Lung (tissue), 11 donors: ENCODE measurements at regions not wholly inside any gene's neighbourhood (a gene's known extent, or its start where the extent isn't known, plus 50 kb on each side); places are given as distances from the start of the nearest gene placed in this dataset.

Source experiments
- ATAC-seq: fragments of 200-7000 bp; cut with Tn5 transposase; one replicate; pipeline ENCODE4 v1.9.1; 2020; ENCODE audit warnings: moderate number of reproducible peaks; ENCODE audit not compliant: insufficient read depth, low FRiP score
- DNase-seq, 3 donors: peaks; one replicate each; pipeline ENCODE4 v3.0.0-alpha.2; 2013 to 2017
- H3K27ac ChIP-seq, 2 donors: one replicate each; pipeline ENCODE4 v1.5.1; 2013; ENCODE audit warnings: mild to moderate bottlenecking in 2 of 2, moderate library complexity in 2 of 2, control low read depth in 1 of 2, inconsistent platforms in 1 of 2, low read depth in 1 of 2, low read length in 1 of 2
- H3K27me3 ChIP-seq, 3 donors: one replicate each; pipeline ENCODE4 v1.5.1; 2013; ENCODE audit warnings: low read length in 2 of 3; ENCODE audit not compliant: control insufficient read depth in 3 of 3, insufficient read depth in 3 of 3
- H3K36me3 ChIP-seq, 4 donors: one replicate each; pipeline ENCODE4 v1.5.1; 2013; ENCODE audit warnings: low read length in 4 of 4, mild to moderate bottlenecking in 1 of 4, moderate library complexity in 1 of 4; ENCODE audit not compliant: control insufficient read depth in 4 of 4, insufficient read depth in 4 of 4
- H3K4me1 ChIP-seq, 5 donors: one replicate each; pipeline ENCODE4 v1.5.1; 2013; ENCODE audit warnings: low read length in 5 of 5, mild to moderate bottlenecking in 2 of 5, moderate library complexity in 1 of 5; ENCODE audit not compliant: control insufficient read depth in 5 of 5, insufficient read depth in 5 of 5
- H3K4me3 ChIP-seq: one replicate; pipeline ENCODE4 v1.5.1; 2013; ENCODE audit warnings: mild to moderate bottlenecking, control low read depth, moderate library complexity
- H3K9ac ChIP-seq, 2 donors: one replicate each; pipeline ENCODE4 v1.5.1; 2013; ENCODE audit warnings: low read length in 2 of 2, control low read depth in 1 of 2; ENCODE audit not compliant: insufficient read depth in 1 of 2
- H3K9me3 ChIP-seq, 4 donors: one replicate each; pipeline ENCODE4 v1.5.1; 2013; ENCODE audit warnings: low read length in 3 of 4, mild to moderate bottlenecking in 1 of 4, moderate library complexity in 1 of 4; ENCODE audit not compliant: control insufficient read depth in 4 of 4, insufficient read depth in 3 of 4
- WGBS, 2 donors: extraction: QIAGEN DNeasy Blood & Tissue Kit; methylation state at CpG; one replicate each; pipeline ENCODE4 v1.1.7; 2013; 5-methylcytosine and 5-hydroxymethylcytosine counted together
- TF ChIP-seq, protein P1 (sequence below): IDR thresholded peaks from 2 replicates; pipeline ENCODE4 v1.5.1; 2012; ENCODE audit warnings: mild to moderate bottlenecking; ENCODE audit errors: control extremely low read depth, extremely low read depth
- donor health status: control.
- donor health status: control.
- donor health status: Bipolar disorder and iron deficiency.
- donor health status: healthy.
- donor health status: DM: yes; HTN: yes; CAD: no.

GRCh38 chr2:38174646-38175423, 98.9 kb upstream of the CYP1B1 start:
- H3K27me3 ChIP-seq = no peaks in the 10 kb centered on the region
- no peaks in the 10 kb centered on the region for H3K36me3 ChIP-seq
- DNase-seq (no peak), ATAC-seq (no peak)
- H3K4me1 ChIP-seq = peaks cover 0 to 9% (median 5%) of the 10 kb centered on the region in 5 donors
- H3K27ac ChIP-seq = peak overlapping the region; percentile 6 to 35
- TF ChIP-seq, protein P1, sequence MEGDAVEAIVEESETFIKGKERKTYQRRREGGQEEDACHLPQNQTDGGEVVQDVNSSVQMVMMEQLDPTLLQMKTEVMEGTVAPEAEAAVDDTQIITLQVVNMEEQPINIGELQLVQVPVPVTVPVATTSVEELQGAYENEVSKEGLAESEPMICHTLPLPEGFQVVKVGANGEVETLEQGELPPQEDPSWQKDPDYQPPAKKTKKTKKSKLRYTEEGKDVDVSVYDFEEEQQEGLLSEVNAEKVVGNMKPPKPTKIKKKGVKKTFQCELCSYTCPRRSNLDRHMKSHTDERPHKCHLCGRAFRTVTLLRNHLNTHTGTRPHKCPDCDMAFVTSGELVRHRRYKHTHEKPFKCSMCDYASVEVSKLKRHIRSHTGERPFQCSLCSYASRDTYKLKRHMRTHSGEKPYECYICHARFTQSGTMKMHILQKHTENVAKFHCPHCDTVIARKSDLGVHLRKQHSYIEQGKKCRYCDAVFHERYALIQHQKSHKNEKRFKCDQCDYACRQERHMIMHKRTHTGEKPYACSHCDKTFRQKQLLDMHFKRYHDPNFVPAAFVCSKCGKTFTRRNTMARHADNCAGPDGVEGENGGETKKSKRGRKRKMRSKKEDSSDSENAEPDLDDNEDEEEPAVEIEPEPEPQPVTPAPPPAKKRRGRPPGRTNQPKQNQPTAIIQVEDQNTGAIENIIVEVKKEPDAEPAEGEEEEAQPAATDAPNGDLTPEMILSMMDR = no peak
- no peak overlapping the region for H3K4me3 ChIP-seq
- peaks cover 0 to 2% (median 0%) of the 10 kb centered on the region in 4 donors for H3K9me3 ChIP-seq
- no peak overlapping the region for H3K9ac ChIP-seq
- WGBS, 2 donors = 46 to 58% methylated on average over 7 of the region's 7 CpGs

GRCh38 chr2:38174131-38174530, 98.2 kb upstream of the CYP1B1 start:
- DNase-seq = no peak
- Histone ChIP-seq H3K9me3 (peaks cover 0 to 2% (median 0%) of the 10 kb centered on the region in 4 donors), H3K9ac (no peak overlapping the region), H3K36me3 (no peaks in the 10 kb centered on the region), H3K27ac (no peak overlapping the region), H3K4me1 (peaks cover 0 to 9% (median 5%) of the 10 kb centered on the region in 5 donors), H3K27me3 (no peaks in the 10 kb centered on the region), H3K4me3 (no peak overlapping the region)
- ATAC-seq = no peak
- TF ChIP-seq, protein P1 = no peak
- 88 to 90% methylated on average over 2 of the region's 2 CpGs for WGBS, 2 donors

GRCh38 chr2:38173683-38174082, 97.7 kb upstream of the CYP1B1 start:
- DNase-seq (no peak), ATAC-seq (no peak)
- H3K4me1 ChIP-seq = peaks cover 0 to 8% (median 5%) of the 10 kb centered on the region in 5 donors
- WGBS, 2 donors = 72 to 81% methylated on average over 4 of the region's 4 CpGs
- no peak overlapping the region for H3K9ac ChIP-seq
- TF ChIP-seq, protein P1 = no peak
- no peaks in the 10 kb centered on the region for H3K36me3 ChIP-seq
- H3K9me3 ChIP-seq = peaks cover 0 to 2% (median 0%) of the 10 kb centered on the region in 4 donors
- no peaks in the 10 kb centered on the region for H3K27me3 ChIP-seq
- H3K4me3 ChIP-seq = no peak overlapping the region
- no peak overlapping the region for H3K27ac ChIP-seq
